ENCODE measurements at regions not wholly inside any gene's neighbourhood (a gene's known extent, or its start where the extent isn't known, plus 50 kb on each side); places are given as distances from the start of the nearest gene placed in this dataset.
A peak's percentile ranks its signal among the peaks of the same experiment; 100 is the strongest.
"Not testable (repeated sequence)": the region's sequence is repeated elsewhere in the genome, so short reads cannot be mapped to it uniquely, and the experiment has no call there.

GRCh38 chr10:62599161-62599560 lies 205.4 kb upstream of the ADO start:
- no peak for FAIRE-seq
- no peak for DNase-seq (ENCODE audit: insufficient read length)
- TF ChIP-seq POLR2A (IDR thresholded peaks at IDR 0.05; ENCODE audit: low read depth, low read length) (no peak), TAF1 (IDR thresholded peaks at IDR 0.05; ENCODE audit: borderline replicate concordance, low read depth, low read length) (no peak), POLR2AphosphoS5 (IDR thresholded peaks at IDR 0.05; ENCODE audit: low read depth, low read length) (no peak)

GRCh38 chr10:62606551-62606950 lies 198.0 kb upstream of the ADO start:
- FAIRE-seq; DNase-seq (ENCODE audit: insufficient read length): not testable (repeated sequence)

- DNase-seq (ENCODE audit: insufficient read length); FAIRE-seq: not testable (repeated sequence)
Observed at GRCh38 chr10:62608189-62608875, 196.2 kb upstream of the ADO start.

GRCh38 chr10:62610649-62611229 lies 193.8 kb upstream of the ADO start:
- no peak for TF ChIP-seq TAF1 (IDR thresholded peaks at IDR 0.05; ENCODE audit: borderline replicate concordance, low read depth, low read length)
- DNase-seq (ENCODE audit: insufficient read length) = peak; percentile 72
- FAIRE-seq = peak; percentile 91

GRCh38 chr10:62613424-62613823 lies 191.1 kb upstream of the ADO start:
- no peak for TF ChIP-seq TAF1 (IDR thresholded peaks at IDR 0.05; ENCODE audit: borderline replicate concordance, low read depth, low read length)
- no peak for TF ChIP-seq POLR2AphosphoS5 (IDR thresholded peaks at IDR 0.05; ENCODE audit: low read depth, low read length)
- no peak for TF ChIP-seq POLR2A (IDR thresholded peaks at IDR 0.05; ENCODE audit: low read depth, low read length)
- DNase-seq (ENCODE audit: insufficient read length) = no peak
- FAIRE-seq = peak; percentile 27

- no peak for FAIRE-seq
- TF ChIP-seq TAF1 (IDR thresholded peaks at IDR 0.05; ENCODE audit: borderline replicate concordance, low read depth, low read length) (no peak), POLR2A (IDR thresholded peaks at IDR 0.05; ENCODE audit: low read depth, low read length) (no peak), POLR2AphosphoS5 (IDR thresholded peaks at IDR 0.05; ENCODE audit: low read depth, low read length) (no peak)
- no peak for DNase-seq (ENCODE audit: insufficient read length)
Observed at GRCh38 chr10:62613859-62614258, 190.7 kb upstream of the ADO start.

- TF ChIP-seq TAF1 (IDR thresholded peaks at IDR 0.05; ENCODE audit: borderline replicate concordance, low read depth, low read length) = no peak
- 0 out of 2 replicates have a peak, but pooled peaks have one; percentile 42 for TF ChIP-seq POLR2AphosphoS5 (IDR thresholded peaks at IDR 0.05; ENCODE audit: low read depth, low read length)
- no peak for TF ChIP-seq POLR2A (IDR thresholded peaks at IDR 0.05; ENCODE audit: low read depth, low read length)
- FAIRE-seq (peak; percentile 93), DNase-seq (ENCODE audit: insufficient read length) (no peak)
Observed at GRCh38 chr10:62614389-62615157, 189.9 kb upstream of the ADO start.

- TF ChIP-seq POLR2AphosphoS5 (IDR thresholded peaks at IDR 0.05; ENCODE audit: low read depth, low read length) = no peak
- no peak for TF ChIP-seq POLR2A (IDR thresholded peaks at IDR 0.05; ENCODE audit: low read depth, low read length)
- no peak for TF ChIP-seq TAF1 (IDR thresholded peaks at IDR 0.05; ENCODE audit: borderline replicate concordance, low read depth, low read length)
- FAIRE-seq = no peak
- no peak for DNase-seq (ENCODE audit: insufficient read length)
Observed at GRCh38 chr10:62616885-62617590, 187.5 kb upstream of the ADO start.

- no peak for TF ChIP-seq POLR2A (IDR thresholded peaks at IDR 0.05; ENCODE audit: low read depth, low read length)
- TF ChIP-seq POLR2AphosphoS5 (IDR thresholded peaks at IDR 0.05; ENCODE audit: low read depth, low read length) = no peak
- no peak for TF ChIP-seq TAF1 (IDR thresholded peaks at IDR 0.05; ENCODE audit: borderline replicate concordance, low read depth, low read length)
- FAIRE-seq (no peak), DNase-seq (ENCODE audit: insufficient read length) (no peak)
Observed at GRCh38 chr10:62617652-62618051, 186.9 kb upstream of the ADO start.

GRCh38 chr10:62618054-62618453 lies 186.5 kb upstream of the ADO start:
- no peak for TF ChIP-seq POLR2A (IDR thresholded peaks at IDR 0.05; ENCODE audit: low read depth, low read length)
- TF ChIP-seq POLR2AphosphoS5 (IDR thresholded peaks at IDR 0.05; ENCODE audit: low read depth, low read length) = no peak
- no peak for TF ChIP-seq TAF1 (IDR thresholded peaks at IDR 0.05; ENCODE audit: borderline replicate concordance, low read depth, low read length)
- FAIRE-seq = no peak
- no peak for DNase-seq (ENCODE audit: insufficient read length)

GRCh38 chr10:62618576-62619412 lies 185.7 kb upstream of the ADO start:
- peak; percentile 32 for DNase-seq (ENCODE audit: insufficient read length)
- TF ChIP-seq POLR2AphosphoS5 (IDR thresholded peaks at IDR 0.05; ENCODE audit: low read depth, low read length) (no peak), POLR2A (IDR thresholded peaks at IDR 0.05; ENCODE audit: low read depth, low read length) (no peak), TAF1 (IDR thresholded peaks at IDR 0.05; ENCODE audit: borderline replicate concordance, low read depth, low read length) (no peak)
- no peak for FAIRE-seq
